GM23338 (cell line): ENCODE measurements at regions not wholly inside any gene's neighbourhood (a gene's known extent, or its start where the extent isn't known, plus 50 kb on each side); places are given as distances from the start of the nearest gene placed in this dataset.

Experiments
- CTCF ChIP-seq, 2 experiments: fragments of 200-600 bp in 1 of 2; sonication (generic) in 1 of 2; conservative IDR thresholded peaks; 2 replicates each; pipeline versions ENCODE4 v1.5.1 to v1.6.1; 2016 to 2017; ENCODE audit warnings: antibody characterized with exemption in 2 of 2, low read depth in 2 of 2, mild to moderate bottlenecking in 2 of 2, moderate library complexity in 1 of 2
- EZH2 ChIP-seq: fragments of 200-600 bp; sonication (generic); IDR thresholded peaks from one replicate; pipeline ENCODE4 v1.8.0; 2017; ENCODE audit warnings: antibody characterized with exemption, mild to moderate bottlenecking, low read depth; ENCODE audit not compliant: unreplicated experiment
- POLR2AphosphoS5 ChIP-seq: IDR thresholded peaks from 2 replicates; pipeline ENCODE4 v1.6.1; 2016; ENCODE audit warnings: antibody characterized with exemption, low read depth

- TF ChIP-seq CTCF (conservative IDR thresholded peaks at IDR 0.05; ENCODE audit: low read depth in 2 of 2) (no peak), POLR2AphosphoS5 (no peak), EZH2 (no peak)
These were observed 699.2 kb upstream of the ZP4 start for GRCh38 chr1:238589843-238590435.
